ENCODE measurements at regions not wholly inside any gene's neighbourhood (a gene's known extent, or its start where the extent isn't known, plus 50 kb on each side); places are given as distances from the start of the nearest gene placed in this dataset.

- Histone ChIP-seq H4K20me1 (replicated peaks; ENCODE audit: control insufficient read depth, insufficient read depth, low read length) (no peaks in the 10 kb centered on the region), H3K4me2 (ENCODE audit: insufficient read depth, low read length) (no peak overlapping the region), H3K27ac (ENCODE audit: extremely low read depth, low read depth, low read length) (no peak overlapping the region), H3K9ac (ENCODE audit: insufficient read depth in 1 of 2, low read depth in 2 of 2, low read length in 2 of 2) (no peak overlapping the region), H3K27me3 (ENCODE audit: control insufficient read depth in 2 of 2, insufficient read depth in 2 of 2, low read length in 2 of 2) (no peaks in the 10 kb centered on the region), H3K36me3 (ENCODE audit: control insufficient read depth, insufficient read depth, low read length) (no peaks in the 10 kb centered on the region), H2AFZ (ENCODE audit: low read depth, low read length) (no peak overlapping the region), H3K4me1 (replicated peaks in 1 of 2; ENCODE audit: control insufficient read depth in 2 of 2, insufficient read depth in 2 of 2, low read length in 2 of 2) (no peaks in the 10 kb centered on the region), H3K9me1 (ENCODE audit: control insufficient read depth, insufficient read depth, low read length) (no peaks in the 10 kb centered on the region), H3K9me3 (replicated peaks; ENCODE audit: control insufficient read depth, insufficient read depth, low read depth, low read length) (no peaks in the 10 kb centered on the region), H3K79me2 (ENCODE audit: control insufficient read depth, insufficient read depth, low read length) (no peaks in the 10 kb centered on the region), H3K4me3 (no peak overlapping the region)
- in situ Hi-C loops (cut with MboI) = no loop called here
- FAIRE-seq = no peak
- DNase-seq (ENCODE audit: extremely low read depth in 1 of 4, low spot score in 3 of 4) = no peak
- no peak for TF ChIP-seq MEF2A (IDR thresholded peaks at IDR 0.05; ENCODE audit: control insufficient read depth, low read depth, low read length)
- no peak for TF ChIP-seq ZNF408 (CRISPR knock-in tag; IDR thresholded peaks at IDR 0.05; ENCODE audit: low read depth)
- no peak for TF ChIP-seq ZNF584 (CRISPR knock-in tag; IDR thresholded peaks at IDR 0.05; ENCODE audit: low read depth)
- TF ChIP-seq FOXA1 (IDR thresholded peaks at IDR 0.05; ENCODE audit: borderline replicate concordance) = no peak
- no peak for TF ChIP-seq ZNF398 (CRISPR knock-in tag; IDR thresholded peaks at IDR 0.05)
- TF ChIP-seq NFIC (IDR thresholded peaks at IDR 0.05) = no peak
- no peak for TF ChIP-seq ZNF57 (CRISPR knock-in tag; IDR thresholded peaks at IDR 0.05)
- TF ChIP-seq CTBP1 (IDR thresholded peaks at IDR 0.05; ENCODE audit: borderline replicate concordance) = no peak
- no peak for TF ChIP-seq SMAD3 (CRISPR knock-in tag; conservative IDR thresholded peaks at IDR 0.05)
- no peak for TF ChIP-seq SMC3 (conservative IDR thresholded peaks at IDR 0.05; ENCODE audit: insufficient read depth, low read depth, low read length)
- TF ChIP-seq SETDB1 (IDR thresholded peaks at IDR 0.05; ENCODE audit: low read length) = no peak
- no peak for TF ChIP-seq U2AF2 (optimal IDR thresholded peaks at IDR 0.05; ENCODE audit: low read depth, low read length)
- no peak for TF ChIP-seq CBX5 (IDR thresholded peaks at IDR 0.05; ENCODE audit: borderline replicate concordance, low read depth)
- TF ChIP-seq IFI16 (CRISPR knock-in tag; IDR thresholded peaks at IDR 0.05) = no peak
- no peak for TF ChIP-seq CBFB (CRISPR knock-in tag; IDR thresholded peaks at IDR 0.05)
- TF ChIP-seq MTF1 (CRISPR knock-in tag; IDR thresholded peaks at IDR 0.05; ENCODE audit: borderline replicate concordance) = no peak
- POLR2A ChIA-PET = no interaction called here
- CTCF ChIA-PET (ENCODE audit: low intra/inter-chr PET ratio) = no interaction called here
- intact Hi-C loops (cut with micrococcal nuclease) = no loop called here
- ATAC-seq = no peak
- no TSS peak for BruUV-seq (replicated peaks)
- 0% methylated on average over 3 of the region's 3 CpGs for WGBS (ENCODE audit: insufficient coverage, low coverage, missing lambda C conversion rate)
These were observed 369.8 kb downstream of the FRK start for GRCh38 chr6:115690854-115691253.

All from K562 (cell line).